ENCODE measurements at regions not wholly inside any gene's neighbourhood (a gene's known extent, or its start where the extent isn't known, plus 50 kb on each side); places are given as distances from the start of the nearest gene placed in this dataset.
"Not testable (repeated sequence)": the region's sequence is repeated elsewhere in the genome, so short reads cannot be mapped to it uniquely, and the experiment has no call there.

- peak; percentile 51 for TF ChIP-seq CTCF (IDR thresholded peaks at IDR 0.05; ENCODE audit: poor library complexity)
- TF ChIP-seq EZH2 (IDR thresholded peaks at IDR 0.05; ENCODE audit: borderline replicate concordance), result no peak
- TF ChIP-seq EZH2phosphoT487 (IDR thresholded peaks at IDR 0.05; ENCODE audit: low read depth, severe bottlenecking, unreplicated experiment), result no peak
- no peak overlapping the region for H3K4me2 ChIP-seq
- peak; percentile 50 for DNase-seq (ENCODE audit: low spot score)
These were observed 567.7 kb downstream of the MAGEB5 start for GRCh38 chrX:26783512-26784225.

DNA sequence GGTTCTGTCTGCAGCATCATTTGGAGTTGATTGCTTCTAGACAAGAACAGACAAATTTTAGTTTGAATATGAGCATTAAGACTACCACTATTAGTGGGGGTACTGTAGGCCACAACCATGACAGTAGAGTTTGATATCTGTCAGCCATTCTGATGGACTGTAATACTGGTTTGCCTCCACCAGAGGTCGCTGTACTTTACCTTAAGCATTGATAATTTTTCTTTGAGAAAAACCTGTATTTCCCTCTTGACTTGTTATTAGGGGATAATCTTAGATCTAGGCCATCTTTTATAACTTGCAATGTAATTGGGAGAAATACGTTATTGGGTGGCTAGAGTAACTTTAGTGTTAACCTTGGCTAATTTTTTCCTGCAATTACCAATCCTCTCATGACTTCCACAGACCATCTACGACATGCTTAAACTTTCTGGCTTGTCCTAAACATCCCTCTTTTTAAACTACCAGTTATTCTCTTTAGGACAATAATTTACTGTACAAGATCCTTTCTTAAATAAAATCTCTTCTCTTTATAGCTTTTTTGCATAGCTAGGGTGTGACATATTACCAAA, 562.4 kb downstream of the MAGEB5 start:
- Histone ChIP-seq H3K4me2 (no peak overlapping the region), H3K9me2 (replicated peaks; ENCODE audit: insufficient read depth) (no peaks in the 10 kb centered on the region), H2AFZ (no peak overlapping the region), H4K20me1 (ENCODE audit: insufficient read depth, poor library complexity, severe bottlenecking) (no peaks in the 10 kb centered on the region), H3K9me3 (ENCODE audit: low read depth) (no peaks in the 10 kb centered on the region), H3K36me3 (replicated peaks; ENCODE audit: insufficient read depth, low read depth) (no peaks in the 10 kb centered on the region), H3K4me3 (no peak overlapping the region), H3K27ac (no peak overlapping the region), H3K79me2 (no peaks in the 10 kb centered on the region), H3K27me3 (no peaks in the 10 kb centered on the region), H3K4me1 (ENCODE audit: insufficient read depth) (no peaks in the 10 kb centered on the region)
- TF ChIP-seq EZH2phosphoT487 (IDR thresholded peaks at IDR 0.05; ENCODE audit: low read depth, severe bottlenecking, unreplicated experiment) (no peak), CTCF (IDR thresholded peaks at IDR 0.05; ENCODE audit: poor library complexity) (no peak), EZH2 (IDR thresholded peaks at IDR 0.05; ENCODE audit: borderline replicate concordance) (no peak)
- 60% methylated on average over 3 of the region's 3 CpGs for WGBS (ENCODE audit: low lambda C conversion rate, missing lambda C conversion rate)
- no peak for DNase-seq (ENCODE audit: low spot score)

More at GRCh38 chrX:26783512-26784225, 567.7 kb downstream of the MAGEB5 start:
- Histone ChIP-seq H2AFZ (no peak overlapping the region), H3K4me3 (no peak overlapping the region), H3K27me3 (no peaks in the 10 kb centered on the region), H3K9me2 (replicated peaks; ENCODE audit: insufficient read depth) (no peaks in the 10 kb centered on the region), H3K79me2 (no peaks in the 10 kb centered on the region), H3K9me3 (ENCODE audit: low read depth) (no peaks in the 10 kb centered on the region), H3K4me1 (ENCODE audit: insufficient read depth) (no peaks in the 10 kb centered on the region), H3K36me3 (replicated peaks; ENCODE audit: insufficient read depth, low read depth) (no peaks in the 10 kb centered on the region), H4K20me1 (ENCODE audit: insufficient read depth, poor library complexity, severe bottlenecking) (no peaks in the 10 kb centered on the region), H3K27ac (no peak overlapping the region)
- WGBS (ENCODE audit: low lambda C conversion rate, missing lambda C conversion rate), result 64% methylated on average over 10 of the region's 10 CpGs

DNA sequence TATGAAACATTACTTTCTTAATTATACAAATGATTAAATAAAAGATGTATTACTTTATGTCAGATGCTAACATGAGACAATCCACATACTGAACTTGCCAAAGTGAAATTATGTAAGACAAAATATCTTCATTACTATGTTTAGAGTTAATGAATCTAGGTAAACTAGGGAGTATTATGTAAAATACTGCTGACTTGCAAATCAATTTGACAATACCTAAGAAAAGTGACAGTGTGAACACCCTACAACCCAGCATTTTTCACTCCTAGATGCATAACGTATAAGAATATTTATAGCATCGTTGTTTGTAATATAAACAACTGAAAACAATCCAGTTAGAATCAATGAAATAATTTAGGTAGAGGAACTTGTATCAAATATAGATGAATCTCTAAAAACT, 546.3 kb downstream of the MAGEB5 start:
- Histone ChIP-seq H2AFZ (no peak overlapping the region), H3K4me1 (ENCODE audit: insufficient read depth) (no peaks in the 10 kb centered on the region), H3K27me3 (no peaks in the 10 kb centered on the region), H3K36me3 (replicated peaks; ENCODE audit: insufficient read depth, low read depth) (no peaks in the 10 kb centered on the region), H3K4me2 (no peak overlapping the region), H4K20me1 (ENCODE audit: insufficient read depth, poor library complexity, severe bottlenecking) (no peaks in the 10 kb centered on the region), H3K9me3 (ENCODE audit: low read depth) (no peaks in the 10 kb centered on the region), H3K4me3 (no peak overlapping the region), H3K27ac (no peak overlapping the region), H3K9me2 (replicated peaks; ENCODE audit: insufficient read depth) (no peaks in the 10 kb centered on the region), H3K79me2 (no peaks in the 10 kb centered on the region)
- DNase-seq (ENCODE audit: low spot score), result no peak
- 79% methylated on average over 2 of the region's 2 CpGs for WGBS (ENCODE audit: low lambda C conversion rate, missing lambda C conversion rate)
- TF ChIP-seq CTCF (IDR thresholded peaks at IDR 0.05; ENCODE audit: poor library complexity), result no peak
- TF ChIP-seq EZH2 (IDR thresholded peaks at IDR 0.05; ENCODE audit: borderline replicate concordance), result no peak
- no peak for TF ChIP-seq EZH2phosphoT487 (IDR thresholded peaks at IDR 0.05; ENCODE audit: low read depth, severe bottlenecking, unreplicated experiment)

DNA sequence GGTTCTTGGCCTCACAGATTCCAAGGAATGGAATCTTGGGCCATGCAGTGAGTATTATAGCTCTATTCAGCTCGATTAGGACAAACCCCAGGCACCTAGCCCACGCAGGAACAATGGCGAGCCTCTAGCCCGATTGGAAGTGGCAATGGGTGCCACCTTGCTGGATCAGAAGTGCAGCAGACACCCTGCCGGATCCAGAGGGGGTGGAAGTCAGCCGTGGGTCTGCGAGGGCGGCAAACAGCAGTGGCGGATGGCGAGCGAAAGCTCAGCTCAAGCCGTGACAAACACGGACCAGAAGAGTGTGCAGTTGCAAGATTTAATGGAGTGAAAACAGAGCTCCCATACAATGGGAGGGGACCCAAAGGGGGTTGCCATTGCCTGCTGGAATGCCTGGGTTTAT, 539.8 kb downstream of the MAGEB5 start:
- H3K79me2 ChIP-seq; H3K4me3 ChIP-seq; H3K9me3 ChIP-seq (ENCODE audit: low read depth); H2AFZ ChIP-seq; H3K27ac ChIP-seq; H3K4me1 ChIP-seq (ENCODE audit: insufficient read depth); H3K4me2 ChIP-seq; DNase-seq (ENCODE audit: low spot score); H3K27me3 ChIP-seq; H3K36me3 ChIP-seq (replicated peaks; ENCODE audit: insufficient read depth, low read depth); H3K9me2 ChIP-seq (replicated peaks; ENCODE audit: insufficient read depth); H4K20me1 ChIP-seq (ENCODE audit: insufficient read depth, poor library complexity, severe bottlenecking): not testable (repeated sequence)
- WGBS (ENCODE audit: low lambda C conversion rate, missing lambda C conversion rate), result 78% methylated on average over 13 of the region's 13 CpGs
